Endothelial cell of hepatic sinusoid (primary cell): ENCODE measurements at regions not wholly inside any gene's neighbourhood (a gene's known extent, or its start where the extent isn't known, plus 50 kb on each side); places are given as distances from the start of the nearest gene placed in this dataset.
"Not testable (repeated sequence)": the region's sequence is repeated elsewhere in the genome, so short reads cannot be mapped to it uniquely, and the experiment has no call there.

Experiments
- in situ Hi-C: cut with HindIII; loops from 2 replicates; pipeline ENCODE4 v1.10.0; 2017; ENCODE audit warnings: low sequenced_read_pairs

DNA sequence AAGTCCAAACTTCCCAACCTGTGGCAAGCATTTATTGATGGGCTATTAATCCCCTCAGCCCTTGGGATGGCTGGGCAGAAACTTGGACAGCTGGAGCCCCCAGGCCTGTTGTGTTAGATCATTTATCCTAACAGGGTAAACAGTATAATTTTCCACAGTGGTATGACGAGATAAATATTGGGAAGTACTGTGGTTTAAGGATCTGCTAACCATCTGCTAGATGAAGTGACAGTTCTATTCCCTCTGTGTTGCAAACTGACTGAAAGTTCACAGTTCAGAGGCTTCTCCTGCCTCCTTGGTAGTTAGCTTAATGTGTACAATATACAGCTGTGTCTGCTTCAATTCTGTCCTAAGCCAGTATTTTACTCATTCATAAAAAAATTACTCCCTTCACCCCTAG, 127.5 kb upstream of the CHODL start:
- in situ Hi-C loops, result no loop called here

DNA sequence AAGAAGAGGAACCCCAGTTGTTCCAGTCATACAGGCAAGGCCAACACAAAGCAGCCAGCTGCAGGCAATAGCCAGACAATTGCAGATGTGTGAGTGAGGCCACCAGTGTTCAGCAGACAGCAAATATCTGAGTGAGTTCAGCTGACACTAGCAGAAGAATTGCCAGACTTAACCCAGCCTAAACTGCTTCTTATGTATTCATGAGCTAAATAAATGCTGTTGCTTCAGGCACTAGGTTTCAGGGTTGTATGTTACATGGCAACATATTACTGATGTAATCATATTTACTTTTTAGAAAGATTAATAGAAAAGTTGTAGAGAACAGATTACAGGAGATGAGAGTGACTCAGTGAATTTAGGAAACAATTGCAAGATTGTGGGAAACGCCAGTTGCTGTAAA, 129.8 kb upstream of the CHODL start:
- in situ Hi-C loops, result no loop called here

GRCh38 chr21:18104802-18105201, 139.8 kb upstream of the CHODL start:
- in situ Hi-C loops, result no loop called here

DNA sequence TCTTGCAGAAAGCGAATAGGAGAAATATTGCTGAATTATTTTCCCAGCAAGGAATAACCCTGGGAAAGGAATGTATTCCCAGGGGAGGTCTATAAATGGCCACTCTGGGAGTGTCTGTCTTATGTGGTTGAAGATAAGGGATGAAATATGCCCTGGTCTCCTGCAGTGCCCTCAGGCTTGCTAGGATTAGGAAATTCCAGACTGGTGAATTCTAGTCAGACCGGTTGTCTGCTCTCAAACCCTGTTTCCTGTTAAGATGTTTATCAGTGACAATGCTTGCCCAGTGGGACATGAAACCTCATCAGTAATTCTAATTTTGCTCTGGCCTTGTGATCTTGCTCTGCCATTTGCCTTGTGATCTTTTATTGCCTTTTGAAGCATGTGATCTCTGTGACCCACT, 148.2 kb upstream of the CHODL start:
- in situ Hi-C loops, result not testable (repeated sequence)

GRCh38 chr21:18089786-18090185, 154.8 kb upstream of the CHODL start:
- in situ Hi-C loops, result no loop called here

DNA sequence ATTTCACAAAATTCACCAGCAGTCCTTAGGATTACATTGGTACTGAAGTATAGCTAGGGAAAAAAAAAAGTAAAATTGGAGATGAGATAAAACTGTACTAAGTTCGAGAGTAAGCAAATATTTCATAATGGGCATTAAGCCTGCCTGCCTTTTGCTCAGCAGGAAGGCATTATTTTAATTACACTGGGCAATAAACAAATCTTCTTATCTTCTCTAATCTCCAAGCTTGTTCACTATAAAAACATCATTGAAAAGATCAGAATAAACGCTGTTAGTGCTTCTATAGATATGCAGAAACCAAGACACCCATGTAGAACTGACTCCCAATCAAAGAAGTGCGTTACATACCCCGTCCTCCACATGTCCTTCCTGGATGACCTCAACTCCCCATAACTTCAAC, 174.2 kb upstream of the CHODL start:
- in situ Hi-C loops, result no loop called here

- in situ Hi-C loops, result no loop called here
Observed at GRCh38 chr21:18069875-18070274, 174.8 kb upstream of the CHODL start.

DNA sequence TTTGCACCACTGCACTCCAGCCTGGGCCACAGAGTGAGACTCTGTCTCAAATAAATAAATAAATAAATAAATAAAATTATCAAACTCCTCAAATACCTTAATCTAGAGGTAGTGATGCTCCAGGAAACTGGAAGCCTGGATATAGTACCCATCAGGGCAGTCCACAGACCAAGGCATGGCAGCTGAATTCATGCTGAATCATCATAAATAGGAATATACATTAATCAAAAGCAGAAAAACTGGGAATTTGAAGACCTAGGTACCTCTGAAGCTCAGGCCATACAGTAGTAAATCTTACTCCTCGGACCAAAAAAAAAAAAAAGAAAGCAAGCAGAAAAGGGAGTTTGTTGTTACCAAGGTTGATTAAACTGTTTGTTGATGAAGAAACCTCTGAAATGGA, 184.2 kb upstream of the CHODL start:
- in situ Hi-C loops, result no loop called here

DNA sequence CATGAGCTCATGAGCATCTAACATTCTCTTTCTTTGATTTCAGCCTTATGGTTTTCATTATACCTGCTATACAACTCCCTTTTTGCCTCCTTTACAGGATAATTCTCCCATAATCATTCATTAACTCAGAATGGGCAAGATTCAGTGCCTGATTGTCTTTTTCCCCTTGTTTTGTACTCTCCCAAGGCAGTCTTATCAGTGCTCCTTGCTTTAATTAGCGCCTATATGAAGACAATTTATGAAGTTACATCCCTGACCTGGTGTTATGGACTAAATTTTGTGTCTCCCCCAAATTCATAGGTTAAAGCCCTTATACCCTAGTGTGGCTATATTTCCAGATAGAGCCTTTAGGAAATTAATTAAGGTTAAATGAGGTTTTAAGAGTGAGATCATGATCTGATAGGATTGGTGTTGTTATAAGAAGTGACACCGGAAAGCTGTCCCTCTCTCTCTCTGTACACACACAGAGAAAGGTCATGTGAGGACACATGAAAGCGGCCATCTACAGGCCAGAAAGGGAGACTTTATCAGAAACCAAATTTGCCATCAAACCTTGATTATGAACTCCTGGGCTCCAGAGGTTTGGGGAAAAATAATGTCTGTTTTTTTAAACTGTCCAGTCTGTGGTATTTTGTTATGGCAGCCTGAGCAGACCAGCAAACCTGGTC, 185.8 kb upstream of the CHODL start:
- in situ Hi-C loops, result no loop called here

- in situ Hi-C loops, result no loop called here
Observed at GRCh38 chr21:18053151-18053550, 191.5 kb upstream of the CHODL start.

DNA sequence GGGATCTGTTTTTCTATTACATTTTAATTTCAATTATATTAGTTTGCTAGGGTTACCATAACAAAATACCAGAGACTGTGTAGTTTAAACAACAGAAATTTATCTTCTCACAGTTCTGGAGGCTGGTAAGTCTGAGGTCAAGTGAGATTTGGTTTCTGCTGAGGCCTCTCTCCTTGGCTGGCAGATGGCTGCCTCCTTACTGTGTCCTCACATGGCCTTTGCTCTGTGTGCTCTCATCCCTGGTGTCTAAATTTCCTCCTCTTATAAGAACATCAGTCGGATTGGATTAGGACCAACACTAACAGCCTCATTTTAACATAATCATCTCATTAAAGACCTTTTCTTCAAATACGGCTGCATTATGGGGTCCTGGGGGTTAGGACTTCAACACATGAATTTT, 195.2 kb upstream of the CHODL start:
- in situ Hi-C loops, result no loop called here

- in situ Hi-C loops, result no loop called here
Observed at GRCh38 chr21:18041012-18041411, 203.6 kb upstream of the CHODL start.

DNA sequence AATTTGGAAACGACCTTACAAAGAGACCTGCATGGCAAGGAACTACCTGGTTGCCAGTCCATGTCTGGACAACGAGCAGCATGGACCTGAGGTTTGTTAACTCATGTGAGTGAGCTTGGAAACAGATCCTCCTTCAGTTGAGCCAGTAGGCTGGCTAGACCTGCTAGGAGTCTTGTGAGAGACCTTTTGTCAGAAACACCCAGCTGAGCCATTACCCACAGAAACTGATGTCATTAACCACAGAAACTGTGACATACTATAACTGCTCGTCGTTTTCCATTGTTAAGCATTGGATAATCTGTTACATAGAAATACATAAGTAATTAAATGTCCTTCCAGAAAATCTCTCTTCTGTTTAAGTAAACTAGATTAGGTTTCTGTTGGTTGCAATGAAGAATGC, 211.1 kb upstream of the C21orf91 start:
- in situ Hi-C loops, result no loop called here

GRCh38 chr21:18026359-18026758, 207.2 kb upstream of the C21orf91 start:
- in situ Hi-C loops, result no loop called here

- in situ Hi-C loops, result no loop called here
Observed at GRCh38 chr21:18023711-18024110, 204.6 kb upstream of the C21orf91 start.

- in situ Hi-C loops, result no loop called here
Observed at GRCh38 chr21:18023157-18023556, 204.0 kb upstream of the C21orf91 start.

DNA sequence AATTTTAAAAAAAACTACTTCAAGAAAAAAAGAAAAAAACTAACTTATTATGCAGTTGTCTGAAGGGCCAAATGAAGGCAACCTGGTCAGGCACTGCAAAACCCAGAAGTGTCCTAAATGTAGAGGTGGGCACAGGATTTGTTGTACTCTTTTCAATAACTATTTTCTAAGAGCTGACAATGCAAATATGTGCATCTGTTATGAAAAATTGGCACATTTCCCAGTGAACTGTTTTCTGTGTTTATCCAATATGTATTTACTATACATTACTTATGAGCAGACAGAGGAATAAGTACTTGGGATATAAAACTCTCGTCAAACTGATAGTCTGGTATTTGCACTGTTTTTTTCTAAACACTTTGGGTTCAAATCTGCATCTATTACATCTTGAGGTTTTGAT, 188.0 kb upstream of the C21orf91 start:
- in situ Hi-C loops, result no loop called here

GRCh38 chr21:18006691-18007090, 187.5 kb upstream of the C21orf91 start:
- in situ Hi-C loops, result no loop called here

DNA sequence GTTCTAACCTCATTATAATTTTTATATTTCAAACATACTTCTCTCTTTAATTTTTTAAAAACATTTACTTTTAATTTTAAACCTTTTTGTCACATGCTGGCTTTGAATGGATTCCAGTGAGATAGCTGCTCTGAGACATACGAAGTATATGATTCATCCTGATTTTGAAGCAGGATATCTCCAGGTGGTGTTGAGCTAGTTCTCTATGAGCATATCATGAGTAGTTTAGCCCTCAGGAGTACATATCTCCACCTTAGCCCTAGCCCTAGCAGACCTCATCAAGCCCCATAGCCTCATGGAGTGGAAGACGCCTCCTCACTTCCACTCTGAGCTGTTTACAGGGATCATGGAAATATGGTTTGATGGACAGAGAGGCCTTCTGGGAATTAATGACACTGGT, 183.2 kb upstream of the C21orf91 start:
- in situ Hi-C loops, result no loop called here

GRCh38 chr21:18000981-18001686, 182.0 kb upstream of the C21orf91 start:
- in situ Hi-C loops, result no loop called here

DNA sequence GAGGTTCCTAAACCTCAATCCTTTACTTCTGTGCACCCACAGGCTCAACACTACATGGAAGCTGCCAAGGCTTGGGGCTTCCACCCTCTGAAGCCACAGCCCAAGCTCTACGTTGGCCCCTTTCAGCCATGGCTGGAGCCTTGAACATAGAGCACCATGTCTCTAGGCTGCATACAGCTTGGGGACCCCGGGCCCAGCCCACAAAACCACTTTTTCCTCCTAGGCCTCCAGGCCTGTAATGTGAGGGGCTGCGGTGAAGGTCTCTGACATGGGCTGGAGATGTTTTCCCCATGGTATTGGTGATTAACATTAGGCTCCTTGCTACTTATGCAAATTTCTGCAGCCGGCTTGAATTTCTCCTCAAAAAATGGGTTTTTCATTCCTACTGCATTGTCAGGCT, 179.4 kb upstream of the C21orf91 start:
- in situ Hi-C loops, result not testable (repeated sequence)

- in situ Hi-C loops, result no loop called here
Observed at GRCh38 chr21:17989780-17990179, 170.6 kb upstream of the C21orf91 start.

DNA sequence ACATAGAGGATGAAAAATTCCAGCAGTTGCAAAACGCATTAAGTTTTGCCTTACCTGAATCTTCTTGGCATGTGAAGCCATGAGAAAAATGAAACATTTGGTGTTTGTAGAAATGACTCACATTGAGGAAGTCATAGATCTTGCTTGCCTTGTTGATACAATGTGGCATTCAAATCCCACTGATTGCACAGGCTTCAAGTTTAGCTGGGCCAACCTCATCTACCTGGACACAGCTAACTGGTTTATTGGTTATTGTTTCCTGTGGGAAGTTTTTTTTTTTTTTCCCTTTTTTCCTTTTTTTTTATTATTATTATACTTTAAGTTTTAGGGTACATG, 168.9 kb upstream of the C21orf91 start:
- in situ Hi-C loops, result no loop called here
